NCI-H1417 treated with DMSO at 0.1 percent for 48 hours (cell line): ENCODE measurements at regions not wholly inside any gene's neighbourhood (a gene's known extent, or its start where the extent isn't known, plus 50 kb on each side); places are given as distances from the start of the nearest gene placed in this dataset.

Source experiments
- DNase-seq: peaks from one replicate; lab custom pipeline; 2025; lab: John Stamatoyannopoulos, UW

DNA sequence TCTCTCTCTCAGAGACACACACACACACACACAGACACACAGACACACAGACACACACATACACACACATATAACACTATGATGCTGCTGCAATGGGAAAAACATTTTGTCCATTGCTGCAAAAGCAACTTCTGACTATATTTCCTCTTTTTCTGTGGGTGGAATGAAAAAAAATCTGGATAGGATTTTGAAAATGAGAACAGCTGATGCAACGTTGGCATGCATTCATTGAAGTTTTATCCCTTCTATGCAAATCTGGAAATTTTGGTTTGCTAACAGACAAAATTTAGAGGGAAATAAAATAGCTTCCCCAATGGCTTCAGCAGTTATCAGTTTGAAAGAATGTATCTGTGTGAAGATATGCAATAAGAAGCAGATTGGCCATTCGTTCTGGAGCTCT, 763.4 kb upstream of the GRM7 start:
- no peak for DNase-seq

DNA sequence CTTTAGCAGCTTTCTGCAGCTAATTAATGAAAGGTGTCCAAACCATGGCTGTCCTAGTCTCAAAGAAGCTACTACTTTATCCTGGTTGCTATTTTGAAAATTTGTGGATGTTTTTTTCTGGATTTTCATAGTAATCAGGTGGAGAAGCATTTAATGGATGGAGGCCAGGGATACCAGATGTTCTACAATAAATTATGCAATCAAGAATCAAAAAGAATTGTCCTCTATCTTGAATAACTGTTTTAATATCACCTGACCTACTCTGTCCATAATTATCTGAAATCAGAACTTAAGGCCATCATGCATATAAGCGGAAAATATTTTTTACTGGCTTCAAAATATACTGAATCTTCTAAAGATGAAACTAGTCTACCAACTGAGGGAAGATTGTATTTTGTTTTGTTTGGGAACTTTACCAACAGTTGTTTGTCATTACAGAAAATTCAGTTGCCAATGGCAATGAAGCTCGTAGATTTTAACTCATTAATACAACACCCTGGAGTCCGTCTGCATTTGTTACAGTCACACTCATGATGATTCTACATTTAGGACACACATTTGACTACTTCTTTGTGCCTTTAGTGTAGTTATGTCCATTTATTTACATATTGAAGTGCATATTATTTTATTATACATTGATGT, 762.3 kb upstream of the GRM7 start:
- no peak for DNase-seq

DNA sequence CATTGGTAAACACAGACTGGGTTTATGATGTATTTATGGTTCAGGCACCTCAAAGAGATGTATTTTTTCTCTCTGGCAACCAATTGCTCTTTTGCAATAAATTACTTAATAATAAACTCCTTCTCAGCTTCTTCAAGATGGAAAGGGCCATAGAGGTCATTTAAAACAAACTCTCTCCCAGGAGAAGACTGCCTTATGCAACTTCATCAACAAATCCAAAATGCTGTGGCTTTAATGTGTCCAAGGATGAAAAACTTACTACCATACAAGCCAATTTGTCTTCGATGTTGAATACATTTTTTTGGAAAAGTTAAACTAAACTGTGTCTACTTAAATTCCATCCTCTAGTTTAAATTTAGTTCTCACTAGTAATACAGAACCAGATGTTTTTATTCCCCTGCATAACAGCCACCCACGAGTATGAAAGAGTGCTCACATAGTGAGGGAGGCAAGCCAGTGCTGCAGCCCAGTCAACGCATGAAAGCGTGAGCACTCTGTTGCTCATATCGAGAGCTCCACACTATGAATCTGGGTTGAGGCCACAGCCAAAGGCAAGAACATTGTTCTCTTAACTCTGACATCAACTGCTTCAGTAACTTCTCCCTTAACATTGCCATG, 761.3 kb upstream of the GRM7 start:
- no peak for DNase-seq

GRCh38 chr3:6105187-6105586, 755.7 kb upstream of the GRM7 start:
- no peak for DNase-seq

GRCh38 chr3:6108957-6109356, 752.0 kb upstream of the GRM7 start:
- DNase-seq: no peak

DNA sequence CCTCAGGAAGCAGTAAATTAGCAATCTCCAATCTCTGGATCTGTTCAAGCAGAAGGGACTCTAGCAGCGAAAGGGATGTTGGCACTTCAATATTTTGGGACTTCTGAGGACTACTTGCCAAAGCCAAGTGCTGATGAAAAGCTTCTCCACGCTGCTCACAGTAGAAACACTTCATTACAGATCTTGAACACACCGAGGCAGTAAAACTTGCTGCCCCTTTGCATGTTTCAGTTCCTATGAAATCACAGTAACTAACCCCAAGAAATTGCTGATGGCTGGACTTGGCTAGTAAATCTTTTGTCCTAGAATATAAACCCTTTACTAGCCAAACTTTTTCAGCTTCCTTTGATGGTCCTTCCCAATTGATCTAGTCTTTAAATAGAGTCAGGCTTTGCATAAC, 750.5 kb upstream of the GRM7 start:
- DNase-seq: no peak

DNA sequence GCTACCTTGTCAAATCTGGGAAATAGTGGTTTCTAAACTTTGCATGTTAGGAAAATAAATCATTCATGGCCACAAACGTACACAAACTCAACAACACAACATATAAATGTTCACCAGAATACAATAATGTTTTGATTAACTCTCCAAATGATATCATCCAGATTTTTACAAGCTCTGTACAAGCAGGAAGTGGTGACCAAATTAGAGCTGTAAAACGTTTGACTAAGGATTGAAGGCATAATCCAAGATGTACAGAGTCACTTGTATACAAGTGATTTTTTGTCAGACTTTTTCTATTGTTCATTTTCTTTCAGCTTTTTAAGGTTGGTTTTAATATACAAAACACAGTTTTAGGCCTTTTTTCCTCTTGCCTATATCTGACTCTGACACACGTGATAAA, 748.4 kb upstream of the GRM7 start:
- DNase-seq: no peak

GRCh38 chr3:6113338-6113737, 747.6 kb upstream of the GRM7 start:
- DNase-seq: no peak

DNA sequence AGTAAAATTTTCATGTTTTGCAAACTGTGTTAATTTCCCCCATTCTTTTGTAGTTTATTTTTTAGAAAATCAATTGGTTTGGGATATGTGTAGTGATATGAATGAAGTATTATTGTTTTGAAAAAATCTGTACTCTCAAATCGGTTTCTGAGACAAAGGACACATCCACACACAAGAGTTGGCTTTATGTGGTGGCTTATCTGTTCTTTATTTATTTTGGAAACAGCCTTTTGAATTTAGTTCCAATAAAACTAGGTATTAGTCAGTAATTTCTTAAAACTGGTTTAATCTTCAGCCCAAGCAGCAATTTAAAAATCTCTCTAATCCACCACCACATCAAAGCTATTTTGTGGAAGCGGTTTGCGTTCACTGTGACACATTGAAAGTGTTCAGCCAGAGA, 741.5 kb upstream of the GRM7 start:
- DNase-seq: no peak

DNA sequence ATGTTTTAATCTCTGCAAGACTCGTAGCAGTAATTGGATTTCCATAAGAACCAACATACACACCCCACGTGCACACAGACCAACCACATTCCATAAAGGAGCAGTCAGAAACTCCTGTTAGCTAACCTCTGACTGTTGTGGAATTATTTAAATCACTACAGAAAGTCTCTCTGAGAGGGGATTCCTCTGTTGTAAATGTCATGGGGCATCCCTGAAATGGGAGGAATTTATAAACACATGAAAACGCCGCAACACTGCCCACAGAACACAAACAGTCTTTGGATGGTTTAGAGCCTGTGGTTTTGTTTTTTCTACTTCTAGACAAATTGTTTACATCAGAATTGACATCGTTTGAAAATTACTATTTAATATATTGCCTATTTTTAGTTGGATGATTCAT, 740.1 kb upstream of the GRM7 start:
- no peak for DNase-seq

DNA sequence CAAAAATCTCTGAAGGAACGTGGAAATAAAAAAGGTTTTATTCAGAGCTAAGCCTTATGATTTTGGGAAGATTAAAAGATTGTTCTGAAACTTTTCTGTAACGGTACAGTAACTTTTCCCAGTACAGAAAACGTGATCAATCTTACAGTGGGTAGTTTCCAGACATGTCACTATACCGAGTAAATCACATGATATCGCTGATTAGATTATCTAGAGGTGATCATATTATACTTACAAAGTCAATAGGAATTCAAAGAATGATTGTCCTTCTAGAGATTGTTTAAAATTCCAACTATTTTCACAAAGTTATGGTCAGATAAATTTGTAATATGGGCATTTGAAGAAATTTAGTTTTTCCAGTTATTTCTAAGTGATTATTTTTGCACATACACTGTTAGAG, 736.0 kb upstream of the GRM7 start:
- DNase-seq: no peak

GRCh38 chr3:6125520-6125919, 735.4 kb upstream of the GRM7 start:
- DNase-seq: no peak

DNA sequence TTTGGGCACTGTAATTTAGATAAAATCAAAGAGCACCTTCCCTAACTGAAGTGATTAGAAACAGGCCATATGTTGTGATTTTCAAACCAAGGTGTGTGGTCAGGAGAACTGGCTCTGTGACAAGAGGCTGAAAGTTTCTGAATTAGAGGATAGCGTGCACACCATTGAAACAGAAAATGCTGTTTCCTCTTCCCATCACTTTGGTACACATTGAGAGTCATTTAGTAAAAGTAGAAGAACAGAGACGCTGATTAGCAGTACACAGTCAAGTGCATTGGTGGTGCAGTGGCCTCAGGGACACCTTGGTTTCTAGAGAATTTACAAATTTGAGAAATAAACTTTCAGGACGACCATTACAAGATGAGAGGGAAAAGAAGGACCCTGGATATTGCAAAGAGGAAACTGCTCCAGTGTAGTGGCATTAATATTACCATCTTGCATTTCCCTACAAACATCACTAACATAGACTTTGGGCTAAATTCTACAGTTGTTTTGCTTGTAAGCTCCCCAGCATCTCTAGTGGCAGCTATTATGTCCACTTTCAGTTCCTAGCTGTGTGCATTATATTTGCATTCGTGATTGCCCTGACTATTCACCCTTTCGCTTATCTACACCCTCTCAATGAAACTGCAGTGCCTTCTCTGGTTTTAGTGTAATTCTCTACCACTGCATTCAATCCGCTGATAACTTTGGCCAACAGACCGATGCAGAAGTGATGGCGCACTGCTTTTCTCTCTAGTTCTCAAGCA, 728.1 kb upstream of the GRM7 start:
- no peak for DNase-seq

GRCh38 chr3:6142707-6143106, 718.2 kb upstream of the GRM7 start:
- DNase-seq: no peak

DNA sequence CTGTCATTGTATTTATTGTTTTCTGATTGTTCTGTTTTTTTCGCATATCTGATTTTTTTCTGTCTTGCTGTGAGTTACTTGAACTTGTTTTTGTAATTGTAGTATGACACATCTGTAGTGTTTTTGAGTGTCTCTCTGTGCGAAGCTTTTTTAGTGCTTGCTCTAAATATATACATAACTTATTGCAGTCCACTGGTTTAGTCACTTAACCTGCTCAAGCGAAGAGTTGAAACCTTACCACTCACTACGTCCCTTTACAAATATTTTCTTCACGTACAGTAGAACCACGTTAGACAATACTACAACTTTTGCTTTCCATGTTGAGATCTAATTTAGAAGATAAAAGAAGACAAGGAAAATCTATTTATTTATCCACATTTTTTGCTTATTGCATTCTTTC, 713.0 kb upstream of the GRM7 start:
- no peak for DNase-seq

DNA sequence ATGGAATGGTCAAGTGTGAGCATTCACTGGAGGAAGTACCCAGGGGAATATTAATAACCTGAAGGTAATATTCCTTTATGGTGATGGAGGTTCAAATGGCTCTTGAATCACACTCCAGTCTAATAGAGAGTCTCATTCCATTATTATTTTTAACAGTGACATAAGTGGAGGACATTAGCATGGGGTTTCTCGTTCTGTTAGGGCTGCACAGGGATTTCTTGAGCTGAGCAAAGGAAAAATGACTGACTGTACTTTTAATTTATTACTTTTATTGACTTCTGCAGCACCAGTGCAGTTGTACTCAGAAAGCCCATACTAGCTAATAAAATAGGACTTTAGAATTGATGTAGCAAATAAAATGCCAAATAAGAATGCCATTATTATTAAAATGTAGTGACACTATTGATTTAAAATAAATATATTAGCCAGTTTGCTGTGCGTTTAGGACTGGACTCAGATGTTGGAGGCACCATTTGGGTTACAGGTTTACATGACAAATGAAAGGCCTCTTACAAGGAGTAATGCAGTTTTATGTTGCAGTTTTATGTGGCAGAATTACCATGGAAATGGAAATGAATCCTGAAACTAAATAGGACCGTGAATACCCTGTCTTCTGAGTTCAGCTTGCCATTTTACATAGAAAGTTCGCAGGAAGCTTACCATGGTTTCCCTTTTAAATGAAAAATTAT, 705.1 kb upstream of the GRM7 start:
- DNase-seq: no peak

DNA sequence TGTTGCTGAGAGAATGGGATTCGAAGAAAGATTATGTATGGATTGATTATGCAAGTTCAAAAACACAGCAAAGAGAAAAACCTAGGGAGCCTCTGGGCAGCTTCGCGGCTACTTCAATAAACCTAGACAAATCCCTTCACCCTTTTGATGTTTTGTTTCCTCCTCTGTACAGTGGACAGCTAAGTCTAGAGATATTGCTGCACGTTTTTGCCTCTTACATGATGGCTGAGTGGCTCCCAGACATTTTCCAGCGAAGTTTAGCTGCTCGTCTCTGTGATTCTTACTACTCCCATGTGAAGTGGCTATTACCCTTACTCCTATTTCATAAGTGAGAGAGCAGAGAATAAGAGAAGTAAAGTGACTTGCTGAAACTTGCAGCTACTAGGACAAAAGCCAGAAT, 695.0 kb upstream of the GRM7 start:
- no peak for DNase-seq

DNA sequence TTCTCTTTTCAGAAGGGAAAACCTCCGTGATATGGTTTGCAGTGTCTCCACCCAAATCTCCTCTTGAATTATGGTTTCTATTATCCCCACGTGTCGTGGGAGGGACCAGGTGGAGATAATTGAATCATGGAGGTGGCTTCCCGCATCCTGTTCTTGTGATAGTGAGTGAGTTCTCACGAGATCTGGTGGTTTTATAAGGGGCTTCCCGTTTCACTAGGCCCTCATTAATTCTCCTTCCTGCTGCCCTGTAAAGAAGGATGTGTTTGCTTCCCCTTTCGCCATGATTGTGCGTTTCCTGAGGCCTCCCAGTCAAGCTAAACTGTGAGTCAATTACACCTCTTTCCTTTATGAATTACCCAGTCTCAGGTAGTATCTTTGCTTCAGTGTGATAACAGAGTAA, 692.7 kb upstream of the GRM7 start:
- DNase-seq: no peak

- no peak for DNase-seq
Observed at GRCh38 chr3:6172871-6173642, 687.9 kb upstream of the GRM7 start.

GRCh38 chr3:6177417-6177816, 683.5 kb upstream of the GRM7 start:
- no peak for DNase-seq

GRCh38 chr3:6179761-6180160, 681.2 kb upstream of the GRM7 start:
- DNase-seq: no peak

DNA sequence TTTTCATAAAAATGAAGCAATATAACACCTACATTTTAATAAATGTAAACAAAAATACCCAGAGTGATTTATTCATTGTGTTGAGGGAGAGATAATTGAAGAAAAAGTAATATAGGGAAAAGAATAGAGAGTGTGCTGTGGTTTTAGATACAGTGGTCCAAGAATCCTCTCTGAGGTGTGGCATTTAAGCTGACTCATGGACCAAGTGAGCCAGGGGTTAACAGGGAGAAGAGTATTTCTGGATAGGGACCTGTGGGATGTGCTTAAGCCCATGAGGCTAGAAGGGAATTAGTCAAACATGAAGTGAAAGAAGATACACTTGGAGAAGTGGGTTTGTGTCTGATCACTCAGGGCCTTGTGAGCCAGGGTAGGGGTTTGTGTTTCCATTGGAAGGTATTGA, 680.7 kb upstream of the GRM7 start:
- no peak for DNase-seq
